ENCODE measurements at regions not wholly inside any gene's neighbourhood (a gene's known extent, or its start where the extent isn't known, plus 50 kb on each side); places are given as distances from the start of the nearest gene placed in this dataset.

DNA sequence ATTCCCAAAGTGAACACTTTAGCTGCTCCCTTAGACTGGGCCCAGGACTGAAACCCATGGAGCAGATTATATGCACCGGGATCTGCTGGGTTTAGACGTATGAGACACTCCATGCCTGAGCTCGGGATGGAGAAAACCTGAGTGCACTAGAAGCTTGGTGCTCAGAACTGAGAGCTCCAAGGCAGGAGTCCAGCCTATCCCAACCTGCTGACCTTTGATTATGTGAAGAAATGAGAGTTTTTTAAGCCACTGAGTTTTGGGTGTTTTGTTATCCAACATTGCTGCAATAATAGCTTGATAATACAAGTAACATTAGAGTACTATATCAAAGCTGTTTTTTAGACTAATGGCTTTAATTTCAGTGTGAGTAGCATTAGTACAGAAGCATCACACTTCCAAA is 131.5 kb upstream of the KCNK1 start:
- DNase-seq: no peak
- H3K4me3 ChIP-seq: no peak overlapping the region
- H3K27me3 ChIP-seq (replicated peaks in 1 of 7): peaks cover 0 to 4% (median 0%) of the 10 kb centered on the region in 7 donors

GRCh38 chr1:233485385-233485784 is 128.5 kb upstream of the KCNK1 start:
- intact Hi-C loops (cut with DNase I; ENCODE audit: low total_unique reads): no loop called here
- peaks cover 0 to 7% (median 0%) of the 10 kb centered on the region in 8 donors for H3K9me3 ChIP-seq

More for the DNA sequence above, 131.5 kb upstream of the KCNK1 start:
- Histone ChIP-seq H3K27ac (no peak overlapping the region), H3K4me1 (no peaks in the 10 kb centered on the region), H3K9me3 (no peaks in the 10 kb centered on the region), H3K36me3 (no peaks in the 10 kb centered on the region)
- WGBS, 5 donors: 77 to 86% (median 82%) methylated on average over 3 of the region's 3 CpGs
- TF ChIP-seq, protein P1, sequence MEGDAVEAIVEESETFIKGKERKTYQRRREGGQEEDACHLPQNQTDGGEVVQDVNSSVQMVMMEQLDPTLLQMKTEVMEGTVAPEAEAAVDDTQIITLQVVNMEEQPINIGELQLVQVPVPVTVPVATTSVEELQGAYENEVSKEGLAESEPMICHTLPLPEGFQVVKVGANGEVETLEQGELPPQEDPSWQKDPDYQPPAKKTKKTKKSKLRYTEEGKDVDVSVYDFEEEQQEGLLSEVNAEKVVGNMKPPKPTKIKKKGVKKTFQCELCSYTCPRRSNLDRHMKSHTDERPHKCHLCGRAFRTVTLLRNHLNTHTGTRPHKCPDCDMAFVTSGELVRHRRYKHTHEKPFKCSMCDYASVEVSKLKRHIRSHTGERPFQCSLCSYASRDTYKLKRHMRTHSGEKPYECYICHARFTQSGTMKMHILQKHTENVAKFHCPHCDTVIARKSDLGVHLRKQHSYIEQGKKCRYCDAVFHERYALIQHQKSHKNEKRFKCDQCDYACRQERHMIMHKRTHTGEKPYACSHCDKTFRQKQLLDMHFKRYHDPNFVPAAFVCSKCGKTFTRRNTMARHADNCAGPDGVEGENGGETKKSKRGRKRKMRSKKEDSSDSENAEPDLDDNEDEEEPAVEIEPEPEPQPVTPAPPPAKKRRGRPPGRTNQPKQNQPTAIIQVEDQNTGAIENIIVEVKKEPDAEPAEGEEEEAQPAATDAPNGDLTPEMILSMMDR (IDR thresholded peaks at IDR 0.05 in 8 of 11, conservative IDR thresholded peaks at IDR 0.05 in 3 of 11): no peak
- TF ChIP-seq POLR2A (IDR thresholded peaks at IDR 0.05) (no peak), POLR2AphosphoS5 (IDR thresholded peaks at IDR 0.05) (no peak)
- intact Hi-C loops (cut with DNase I; ENCODE audit: low total_unique reads): no loop called here

GRCh38 chr1:233485809-233486398 is 128.0 kb upstream of the KCNK1 start:
- WGBS, 5 donors: 51 to 72% (median 54%) methylated on average over 3 of the region's 3 CpGs
- Histone ChIP-seq H3K9me3 (peaks cover 0 to 7% (median 0%) of the 10 kb centered on the region in 8 donors), H3K27me3 (replicated peaks in 1 of 7) (peaks cover 0 to 7% (median 0%) of the 10 kb centered on the region in 7 donors), H3K36me3 (no peaks in the 10 kb centered on the region), H3K4me3 (no peak overlapping the region), H3K4me1 (no peaks in the 10 kb centered on the region), H3K27ac (no peak overlapping the region)
- TF ChIP-seq, protein P1 (IDR thresholded peaks at IDR 0.05 in 8 of 11, conservative IDR thresholded peaks at IDR 0.05 in 3 of 11): no peak
- no peak for TF ChIP-seq POLR2AphosphoS5 (IDR thresholded peaks at IDR 0.05)
- no peak for TF ChIP-seq POLR2A (IDR thresholded peaks at IDR 0.05)
- DNase-seq: no peak
- intact Hi-C loops (cut with DNase I; ENCODE audit: low total_unique reads): no loop called here

More at GRCh38 chr1:233485385-233485784, 128.5 kb upstream of the KCNK1 start:
- Histone ChIP-seq H3K4me1 (no peaks in the 10 kb centered on the region), H3K27me3 (replicated peaks in 1 of 7) (peaks cover 0 to 4% (median 0%) of the 10 kb centered on the region in 7 donors), H3K27ac (no peak overlapping the region), H3K4me3 (no peak overlapping the region), H3K36me3 (no peaks in the 10 kb centered on the region)
- no peak for DNase-seq
- TF ChIP-seq, protein P1 (IDR thresholded peaks at IDR 0.05 in 8 of 11, conservative IDR thresholded peaks at IDR 0.05 in 3 of 11): no peak
- no peak for TF ChIP-seq POLR2A (IDR thresholded peaks at IDR 0.05)
- TF ChIP-seq POLR2AphosphoS5 (IDR thresholded peaks at IDR 0.05): no peak

DNA sequence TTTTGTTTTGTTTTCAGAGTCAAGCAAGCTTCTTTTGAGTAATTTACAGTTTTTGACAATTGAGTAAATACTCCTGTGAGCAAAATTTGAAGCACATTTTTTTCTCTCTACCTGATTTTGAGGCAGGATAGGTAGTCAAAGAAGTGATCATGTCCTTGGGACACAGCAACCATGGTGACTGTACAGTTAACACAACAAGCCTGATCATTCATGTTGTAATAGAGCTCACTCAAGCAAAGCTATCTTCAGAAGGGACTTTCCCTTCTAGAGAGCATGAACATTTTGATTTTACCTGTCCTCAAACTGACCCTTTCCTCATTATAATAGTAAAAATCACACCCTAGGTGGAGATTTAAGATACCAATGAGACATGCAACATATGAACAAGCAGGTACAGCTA is 126.5 kb upstream of the KCNK1 start:
- peaks cover 0 to 7% (median 0%) of the 10 kb centered on the region in 8 donors for H3K9me3 ChIP-seq
- intact Hi-C loops (cut with DNase I; ENCODE audit: low total_unique reads): no loop called here
- TF ChIP-seq, protein P1 (IDR thresholded peaks at IDR 0.05 in 8 of 11, conservative IDR thresholded peaks at IDR 0.05 in 3 of 11): no peak
- TF ChIP-seq POLR2AphosphoS5 (IDR thresholded peaks at IDR 0.05) (no peak), POLR2A (IDR thresholded peaks at IDR 0.05) (no peak)
- H3K27me3 ChIP-seq (replicated peaks in 1 of 7): peaks cover 0 to 5% (median 0%) of the 10 kb centered on the region in 7 donors
- no peak overlapping the region for H3K27ac ChIP-seq
- H3K4me3 ChIP-seq: no peak overlapping the region
- no peak for DNase-seq
- no peaks in the 10 kb centered on the region for H3K4me1 ChIP-seq
- no peaks in the 10 kb centered on the region for H3K36me3 ChIP-seq

All from spleen (tissue), 11 donors.